K562 (cell line): ENCODE measurements at regions not wholly inside any gene's neighbourhood (a gene's known extent, or its start where the extent isn't known, plus 50 kb on each side); places are given as distances from the start of the nearest gene placed in this dataset.

ENCODE experiments used
- ARHGAP35 ChIP-seq: fragments of 450-650 bp; IDR thresholded peaks from 2 replicates; pipeline ENCODE4 v1.6.1; 2018; ENCODE audit not compliant: partially characterized antibody
- BDP1 ChIP-seq: IDR thresholded peaks from 3 replicates; pipeline ENCODE4 v1.6.1; 2011; ENCODE audit not compliant: insufficient read length, insufficient read depth
- CBFB ChIP-seq: sonication (generic); formaldehyde crosslinking; IDR thresholded peaks from 2 replicates; pipeline ENCODE4 v1.4.0; 2020; ENCODE audit warnings: mild to moderate bottlenecking, missing genetic modification reagents
- DNMT1 ChIP-seq: fragments of 450-650 bp; IDR thresholded peaks from 2 replicates; pipeline ENCODE4 v1.6.1; 2016; ENCODE audit warnings: antibody characterized with exemption, mild to moderate bottlenecking
- HMG20A ChIP-seq: fragments of 450-650 bp; formaldehyde crosslinking; conservative IDR thresholded peaks from 2 replicates; pipeline ENCODE4 v1.4.0; 2020; ENCODE audit warnings: mild to moderate bottlenecking, mixed read lengths
- NELFE ChIP-seq: IDR thresholded peaks from 2 replicates; pipeline ENCODE4 v1.6.1; 2011; ENCODE audit warnings: mild to moderate bottlenecking; ENCODE audit not compliant: insufficient read depth, insufficient read length
- STAG1 ChIP-seq: sonication (generic); formaldehyde crosslinking; IDR thresholded peaks from 2 replicates; pipeline ENCODE4 v1.5.0; 2020; ENCODE audit warnings: missing genetic modification reagents, borderline replicate concordance
- THRAP3 ChIP-seq: fragments of 450-650 bp; IDR thresholded peaks from 2 replicates; pipeline ENCODE4 v1.6.1; 2016; ENCODE audit warnings: mild to moderate bottlenecking, inconsistent platforms, borderline replicate concordance
- TSC22D4 ChIP-seq: fragments of 450-650 bp; IDR thresholded peaks from 2 replicates; pipeline ENCODE4 v1.6.1; 2016; ENCODE audit warnings: missing genetic modification characterization, missing biosample characterization, control low read depth
- ZBTB7A ChIP-seq: IDR thresholded peaks from 2 replicates; pipeline ENCODE4 v1.6.1; 2011; ENCODE audit warnings: low read depth, mild to moderate bottlenecking, low read length, moderate library complexity, borderline replicate concordance; ENCODE audit not compliant: control insufficient read depth
- ZNF282 ChIP-seq: sonication (generic); formaldehyde crosslinking; IDR thresholded peaks from 2 replicates; pipeline ENCODE4 v1.8.1; 2023; ENCODE audit warnings: missing genetic modification reagents
- ZZZ3 ChIP-seq: fragments of 450-650 bp; IDR thresholded peaks from 2 replicates; pipeline ENCODE4 v1.6.1; 2016; ENCODE audit warnings: antibody characterized with exemption, mild to moderate bottlenecking, moderate library complexity
- TF ChIP-seq, protein P1 (sequence below): fragments of 450-650 bp; formaldehyde crosslinking; IDR thresholded peaks from 2 replicates; pipeline ENCODE4 v1.4.0; 2020; ENCODE audit warnings: mild to moderate bottlenecking, moderate library complexity
- TF ChIP-seq, protein P2 (sequence below): fragments of 250-450 bp; sonication (Bioruptor Pico); IDR thresholded peaks from 2 replicates; pipeline ENCODE4 v1.5.0; 2021; ENCODE audit warnings: mild to moderate bottlenecking, borderline replicate concordance
- TF ChIP-seq, protein P3 (sequence below), 2 experiments: fragments of 450-650 bp; IDR thresholded peaks; 2 replicates each; pipeline ENCODE4 v1.6.1; 2018; ENCODE audit warnings: mild to moderate bottlenecking in 2 of 2, low read depth in 1 of 2; ENCODE audit not compliant: partially characterized antibody in 2 of 2
- TF ChIP-seq, protein P4 (sequence below): fragments of 250-450 bp; sonication (Bioruptor Pico); IDR thresholded peaks from 2 replicates; pipeline ENCODE4 v1.8.0; 2021; ENCODE audit warnings: mild to moderate bottlenecking, moderate library complexity
- TF ChIP-seq, protein P5 (sequence below): IDR thresholded peaks from 3 replicates; pipeline ENCODE4 v1.6.1; 2011; ENCODE audit warnings: borderline replicate concordance, mild to moderate bottlenecking; ENCODE audit not compliant: insufficient read length, insufficient read depth

DNA sequence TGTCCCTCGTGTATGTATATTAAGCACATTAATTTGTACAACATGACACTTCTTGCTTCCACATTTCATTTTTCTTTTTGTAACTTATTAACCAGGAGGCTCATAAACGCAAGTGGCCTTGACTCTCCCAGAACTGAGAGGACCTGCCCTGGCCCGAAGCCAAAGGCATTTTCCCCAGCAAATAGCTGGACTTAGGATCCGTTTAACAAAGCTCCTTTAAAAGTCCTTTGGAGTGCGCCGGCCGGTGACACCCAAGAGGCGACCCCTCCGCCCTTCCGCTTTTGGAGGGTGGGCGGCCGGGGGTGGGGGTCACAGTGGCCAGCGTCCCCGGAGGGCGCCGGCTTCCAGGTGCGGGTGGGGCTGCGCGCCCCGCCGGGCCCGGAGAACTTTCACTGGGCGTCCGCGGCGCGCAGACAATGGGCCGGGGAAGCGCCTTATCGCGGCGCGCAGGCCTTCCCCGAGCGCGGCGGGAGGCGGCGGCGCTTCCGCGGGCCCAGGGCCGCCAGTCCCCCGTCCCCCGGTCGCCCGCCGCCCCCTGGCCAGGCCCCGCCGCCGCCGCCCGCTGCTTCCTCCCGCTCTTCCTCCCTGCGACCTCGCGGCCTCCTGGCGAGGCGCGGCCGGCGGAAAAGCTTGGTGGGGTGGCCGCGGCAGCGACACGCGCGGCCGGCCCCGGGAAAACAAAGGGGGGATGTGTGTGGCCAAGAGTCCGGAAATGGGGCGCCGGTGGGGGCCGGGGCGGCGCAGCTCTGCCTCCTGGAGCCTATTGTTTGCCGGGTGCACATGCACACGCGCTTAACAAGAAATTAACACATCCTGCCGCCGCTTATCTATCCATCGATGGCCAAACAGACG is 613.4 kb downstream of the MCTP2 start (continued):
- TF ChIP-seq ARHGAP35 (no peak), DNMT1 (no peak), ZNF282 (0 out of 2 replicates have a peak, but pooled peaks have one; percentile 29), THRAP3 (no peak), ZZZ3 (no peak), HMG20A (CRISPR knock-in tag) (no peak), NELFE (no peak), TSC22D4 (no peak), ZBTB7A (peak; percentile 98), CBFB (CRISPR knock-in tag) (no peak), BDP1 (no peak), STAG1 (CRISPR knock-in tag) (no peak)
- TF ChIP-seq, protein P1, sequence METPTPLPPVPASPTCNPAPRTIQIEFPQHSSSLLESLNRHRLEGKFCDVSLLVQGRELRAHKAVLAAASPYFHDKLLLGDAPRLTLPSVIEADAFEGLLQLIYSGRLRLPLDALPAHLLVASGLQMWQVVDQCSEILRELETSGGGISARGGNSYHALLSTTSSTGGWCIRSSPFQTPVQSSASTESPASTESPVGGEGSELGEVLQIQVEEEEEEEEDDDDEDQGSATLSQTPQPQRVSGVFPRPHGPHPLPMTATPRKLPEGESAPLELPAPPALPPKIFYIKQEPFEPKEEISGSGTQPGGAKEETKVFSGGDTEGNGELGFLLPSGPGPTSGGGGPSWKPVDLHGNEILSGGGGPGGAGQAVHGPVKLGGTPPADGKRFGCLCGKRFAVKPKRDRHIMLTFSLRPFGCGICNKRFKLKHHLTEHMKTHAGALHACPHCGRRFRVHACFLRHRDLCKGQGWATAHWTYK (CRISPR knock-in tag) = no peak
- TF ChIP-seq, protein P2, sequence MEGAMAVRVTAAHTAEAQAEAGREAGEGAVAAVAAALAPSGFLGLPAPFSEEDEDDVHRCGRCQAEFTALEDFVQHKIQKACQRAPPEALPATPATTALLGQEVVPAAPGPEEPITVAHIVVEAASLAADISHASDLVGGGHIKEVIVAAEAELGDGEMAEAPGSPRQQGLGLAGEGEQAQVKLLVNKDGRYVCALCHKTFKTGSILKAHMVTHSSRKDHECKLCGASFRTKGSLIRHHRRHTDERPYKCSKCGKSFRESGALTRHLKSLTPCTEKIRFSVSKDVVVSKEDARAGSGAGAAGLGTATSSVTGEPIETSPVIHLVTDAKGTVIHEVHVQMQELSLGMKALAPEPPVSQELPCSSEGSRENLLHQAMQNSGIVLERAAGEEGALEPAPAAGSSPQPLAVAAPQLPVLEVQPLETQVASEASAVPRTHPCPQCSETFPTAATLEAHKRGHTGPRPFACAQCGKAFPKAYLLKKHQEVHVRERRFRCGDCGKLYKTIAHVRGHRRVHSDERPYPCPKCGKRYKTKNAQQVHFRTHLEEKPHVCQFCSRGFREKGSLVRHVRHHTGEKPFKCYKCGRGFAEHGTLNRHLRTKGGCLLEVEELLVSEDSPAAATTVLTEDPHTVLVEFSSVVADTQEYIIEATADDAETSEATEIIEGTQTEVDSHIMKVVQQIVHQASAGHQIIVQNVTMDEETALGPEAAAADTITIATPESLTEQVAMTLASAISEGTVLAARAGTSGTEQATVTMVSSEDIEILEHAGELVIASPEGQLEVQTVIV (CRISPR knock-in tag) = no peak
- TF ChIP-seq, protein P3, sequence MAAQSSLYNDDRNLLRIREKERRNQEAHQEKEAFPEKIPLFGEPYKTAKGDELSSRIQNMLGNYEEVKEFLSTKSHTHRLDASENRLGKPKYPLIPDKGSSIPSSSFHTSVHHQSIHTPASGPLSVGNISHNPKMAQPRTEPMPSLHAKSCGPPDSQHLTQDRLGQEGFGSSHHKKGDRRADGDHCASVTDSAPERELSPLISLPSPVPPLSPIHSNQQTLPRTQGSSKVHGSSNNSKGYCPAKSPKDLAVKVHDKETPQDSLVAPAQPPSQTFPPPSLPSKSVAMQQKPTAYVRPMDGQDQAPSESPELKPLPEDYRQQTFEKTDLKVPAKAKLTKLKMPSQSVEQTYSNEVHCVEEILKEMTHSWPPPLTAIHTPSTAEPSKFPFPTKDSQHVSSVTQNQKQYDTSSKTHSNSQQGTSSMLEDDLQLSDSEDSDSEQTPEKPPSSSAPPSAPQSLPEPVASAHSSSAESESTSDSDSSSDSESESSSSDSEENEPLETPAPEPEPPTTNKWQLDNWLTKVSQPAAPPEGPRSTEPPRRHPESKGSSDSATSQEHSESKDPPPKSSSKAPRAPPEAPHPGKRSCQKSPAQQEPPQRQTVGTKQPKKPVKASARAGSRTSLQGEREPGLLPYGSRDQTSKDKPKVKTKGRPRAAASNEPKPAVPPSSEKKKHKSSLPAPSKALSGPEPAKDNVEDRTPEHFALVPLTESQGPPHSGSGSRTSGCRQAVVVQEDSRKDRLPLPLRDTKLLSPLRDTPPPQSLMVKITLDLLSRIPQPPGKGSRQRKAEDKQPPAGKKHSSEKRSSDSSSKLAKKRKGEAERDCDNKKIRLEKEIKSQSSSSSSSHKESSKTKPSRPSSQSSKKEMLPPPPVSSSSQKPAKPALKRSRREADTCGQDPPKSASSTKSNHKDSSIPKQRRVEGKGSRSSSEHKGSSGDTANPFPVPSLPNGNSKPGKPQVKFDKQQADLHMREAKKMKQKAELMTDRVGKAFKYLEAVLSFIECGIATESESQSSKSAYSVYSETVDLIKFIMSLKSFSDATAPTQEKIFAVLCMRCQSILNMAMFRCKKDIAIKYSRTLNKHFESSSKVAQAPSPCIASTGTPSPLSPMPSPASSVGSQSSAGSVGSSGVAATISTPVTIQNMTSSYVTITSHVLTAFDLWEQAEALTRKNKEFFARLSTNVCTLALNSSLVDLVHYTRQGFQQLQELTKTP (IDR thresholded peaks at IDR 0.05; ENCODE audit: low read depth in 1 of 2, partially characterized antibody in 2 of 2) = peak in 1 of 2 experiments; percentile 89
- TF ChIP-seq, protein P4, sequence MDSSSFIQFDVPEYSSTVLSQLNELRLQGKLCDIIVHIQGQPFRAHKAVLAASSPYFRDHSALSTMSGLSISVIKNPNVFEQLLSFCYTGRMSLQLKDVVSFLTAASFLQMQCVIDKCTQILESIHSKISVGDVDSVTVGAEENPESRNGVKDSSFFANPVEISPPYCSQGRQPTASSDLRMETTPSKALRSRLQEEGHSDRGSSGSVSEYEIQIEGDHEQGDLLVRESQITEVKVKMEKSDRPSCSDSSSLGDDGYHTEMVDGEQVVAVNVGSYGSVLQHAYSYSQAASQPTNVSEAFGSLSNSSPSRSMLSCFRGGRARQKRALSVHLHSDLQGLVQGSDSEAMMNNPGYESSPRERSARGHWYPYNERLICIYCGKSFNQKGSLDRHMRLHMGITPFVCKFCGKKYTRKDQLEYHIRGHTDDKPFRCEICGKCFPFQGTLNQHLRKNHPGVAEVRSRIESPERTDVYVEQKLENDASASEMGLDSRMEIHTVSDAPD = no peak
- TF ChIP-seq, protein P5, sequence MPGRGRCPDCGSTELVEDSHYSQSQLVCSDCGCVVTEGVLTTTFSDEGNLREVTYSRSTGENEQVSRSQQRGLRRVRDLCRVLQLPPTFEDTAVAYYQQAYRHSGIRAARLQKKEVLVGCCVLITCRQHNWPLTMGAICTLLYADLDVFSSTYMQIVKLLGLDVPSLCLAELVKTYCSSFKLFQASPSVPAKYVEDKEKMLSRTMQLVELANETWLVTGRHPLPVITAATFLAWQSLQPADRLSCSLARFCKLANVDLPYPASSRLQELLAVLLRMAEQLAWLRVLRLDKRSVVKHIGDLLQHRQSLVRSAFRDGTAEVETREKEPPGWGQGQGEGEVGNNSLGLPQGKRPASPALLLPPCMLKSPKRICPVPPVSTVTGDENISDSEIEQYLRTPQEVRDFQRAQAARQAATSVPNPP = no peak
